ENCODE measurements at regions not wholly inside any gene's neighbourhood (a gene's known extent, or its start where the extent isn't known, plus 50 kb on each side); places are given as distances from the start of the nearest gene placed in this dataset.

GRCh38 chr2:186977433-186978045 lies 128.6 kb upstream of the ZSWIM2 start:
- FAIRE-seq (no peak), DNase-seq (ENCODE audit: low read depth) (no peak)
- no peak for TF ChIP-seq EZH2 (IDR thresholded peaks at IDR 0.05; ENCODE audit: insufficient read depth, low read length)
- TF ChIP-seq CTCF (IDR thresholded peaks at IDR 0.05; ENCODE audit: insufficient read depth, low read depth, low read length), result no peak
- Histone ChIP-seq H3K4me2 (ENCODE audit: low read length) (no peak overlapping the region), H2AFZ (ENCODE audit: low read depth, low read length) (no peak overlapping the region), H3K79me2 (ENCODE audit: insufficient read depth, low read length) (no peaks in the 10 kb centered on the region), H3K4me3 (ENCODE audit: insufficient read depth, low read depth, low read length) (no peak overlapping the region), H3K9ac (ENCODE audit: low read length) (no peak overlapping the region), H3K27me3 (ENCODE audit: insufficient read depth, low read length) (no peaks in the 10 kb centered on the region), H4K20me1 (ENCODE audit: insufficient read depth, low read length) (no peaks in the 10 kb centered on the region), H3K9me3 (ENCODE audit: insufficient read depth, low read depth, low read length) (no peaks in the 10 kb centered on the region), H3K4me1 (ENCODE audit: insufficient read depth, low read length) (no peaks in the 10 kb centered on the region), H3K27ac (ENCODE audit: low read depth, low read length) (no peak overlapping the region), H3K36me3 (ENCODE audit: insufficient read depth, low read length) (no peaks in the 10 kb centered on the region)
- Mint-ChIP-seq H3K9me3 (ENCODE audit: unreplicated experiment) (no peaks in the 10 kb centered on the region), H3K27ac (ENCODE audit: unreplicated experiment) (no peak overlapping the region), H3K4me3 (ENCODE audit: unreplicated experiment) (no peak overlapping the region), H3K27me3 (ENCODE audit: low read depth, unreplicated experiment) (no peaks in the 10 kb centered on the region), H3K36me3 (ENCODE audit: low read depth, unreplicated experiment) (no peaks in the 10 kb centered on the region), H3K4me1 (ENCODE audit: low read depth, unreplicated experiment) (no peaks in the 10 kb centered on the region)

- Mint-ChIP-seq H3K4me3 (ENCODE audit: unreplicated experiment) (no peak overlapping the region), H3K9me3 (ENCODE audit: unreplicated experiment) (no peaks in the 10 kb centered on the region), H3K27ac (ENCODE audit: unreplicated experiment) (no peak overlapping the region), H3K36me3 (ENCODE audit: low read depth, unreplicated experiment) (no peaks in the 10 kb centered on the region), H3K27me3 (ENCODE audit: low read depth, unreplicated experiment) (no peaks in the 10 kb centered on the region), H3K4me1 (ENCODE audit: low read depth, unreplicated experiment) (no peaks in the 10 kb centered on the region)
- FAIRE-seq (no peak), DNase-seq (ENCODE audit: low read depth) (no peak)
- H4K20me1 ChIP-seq (ENCODE audit: insufficient read depth, low read length), result no peaks in the 10 kb centered on the region
- no peak overlapping the region for H3K9ac ChIP-seq (ENCODE audit: low read length)
- H3K27ac ChIP-seq (ENCODE audit: low read depth, low read length), result no peak overlapping the region
- no peak overlapping the region for H2AFZ ChIP-seq (ENCODE audit: low read depth, low read length)
- no peak overlapping the region for H3K4me3 ChIP-seq (ENCODE audit: insufficient read depth, low read depth, low read length)
- TF ChIP-seq EZH2 (IDR thresholded peaks at IDR 0.05; ENCODE audit: insufficient read depth, low read length), result no peak
- H3K9me3 ChIP-seq (ENCODE audit: insufficient read depth, low read depth, low read length), result no peaks in the 10 kb centered on the region
- no peaks in the 10 kb centered on the region for H3K36me3 ChIP-seq (ENCODE audit: insufficient read depth, low read length)
- H3K4me1 ChIP-seq (ENCODE audit: insufficient read depth, low read length), result no peaks in the 10 kb centered on the region
- H3K27me3 ChIP-seq (ENCODE audit: insufficient read depth, low read length), result no peaks in the 10 kb centered on the region
- H3K79me2 ChIP-seq (ENCODE audit: insufficient read depth, low read length), result no peaks in the 10 kb centered on the region
- H3K4me2 ChIP-seq (ENCODE audit: low read length), result no peak overlapping the region
Observed at GRCh38 chr2:186976329-186976728, 127.4 kb upstream of the ZSWIM2 start.

- H3K4me3 Mint-ChIP-seq (ENCODE audit: unreplicated experiment), result no peak overlapping the region
- no peaks in the 10 kb centered on the region for H3K27me3 ChIP-seq (ENCODE audit: insufficient read depth, low read length)
- H3K27ac ChIP-seq (ENCODE audit: low read depth, low read length), result no peak overlapping the region
- no peak for DNase-seq (ENCODE audit: low read depth)
- H3K4me2 ChIP-seq (ENCODE audit: low read length), result no peak overlapping the region
- no peaks in the 10 kb centered on the region for H3K9me3 ChIP-seq (ENCODE audit: insufficient read depth, low read depth, low read length)
- H3K36me3 Mint-ChIP-seq (ENCODE audit: low read depth, unreplicated experiment), result no peaks in the 10 kb centered on the region
- H2AFZ ChIP-seq (ENCODE audit: low read depth, low read length), result no peak overlapping the region
- H3K27ac Mint-ChIP-seq (ENCODE audit: unreplicated experiment), result no peak overlapping the region
- H4K20me1 ChIP-seq (ENCODE audit: insufficient read depth, low read length), result no peaks in the 10 kb centered on the region
- no peaks in the 10 kb centered on the region for H3K4me1 ChIP-seq (ENCODE audit: insufficient read depth, low read length)
- no peak overlapping the region for H3K9ac ChIP-seq (ENCODE audit: low read length)
- no peaks in the 10 kb centered on the region for H3K4me1 Mint-ChIP-seq (ENCODE audit: low read depth, unreplicated experiment)
- H3K4me3 ChIP-seq (ENCODE audit: insufficient read depth, low read depth, low read length), result no peak overlapping the region
- FAIRE-seq, result no peak
- H3K36me3 ChIP-seq (ENCODE audit: insufficient read depth, low read length), result no peaks in the 10 kb centered on the region
- no peaks in the 10 kb centered on the region for H3K79me2 ChIP-seq (ENCODE audit: insufficient read depth, low read length)
- H3K27me3 Mint-ChIP-seq (ENCODE audit: low read depth, unreplicated experiment), result no peaks in the 10 kb centered on the region
- no peak for TF ChIP-seq EZH2 (IDR thresholded peaks at IDR 0.05; ENCODE audit: insufficient read depth, low read length)
- no peak for TF ChIP-seq CTCF (IDR thresholded peaks at IDR 0.05; ENCODE audit: insufficient read depth, low read depth, low read length)
- H3K9me3 Mint-ChIP-seq (ENCODE audit: unreplicated experiment), result no peaks in the 10 kb centered on the region
Observed at GRCh38 chr2:186972281-186972970, 123.5 kb upstream of the ZSWIM2 start.
